Chondrocyte (in vitro differentiated cells): ENCODE measurements at regions not wholly inside any gene's neighbourhood (a gene's known extent, or its start where the extent isn't known, plus 50 kb on each side); places are given as distances from the start of the nearest gene placed in this dataset.

Experiments
- DNase-seq: peaks from one replicate; pipeline ENCODE4 v3.0.0; 2021; ENCODE audit warnings: mixed read lengths, low spot score
- H3K27ac Mint-ChIP-seq: one replicate; pipeline ENCODE4 v1.8.0; 2021; ENCODE audit warnings: mild to moderate bottlenecking, moderate library complexity, mixed read lengths; ENCODE audit not compliant: unreplicated experiment
- H3K27me3 Mint-ChIP-seq: 2 replicates; pipeline ENCODE4 v1.8.0; 2021; ENCODE audit warnings: low read depth, mixed read lengths
- H3K36me3 Mint-ChIP-seq: 2 replicates; pipeline ENCODE4 v1.8.0; 2021; ENCODE audit warnings: low read depth, mixed read lengths
- H3K4me1 Mint-ChIP-seq: 2 replicates; pipeline ENCODE4 v1.8.0; 2021; ENCODE audit warnings: low read depth, mild to moderate bottlenecking, mixed read lengths
- H3K4me3 Mint-ChIP-seq: one replicate; pipeline ENCODE4 v1.8.0; 2021; ENCODE audit warnings: mild to moderate bottlenecking, moderate library complexity, mixed read lengths; ENCODE audit not compliant: unreplicated experiment
- H3K9me3 Mint-ChIP-seq: 2 replicates; pipeline ENCODE4 v1.8.0; 2021; ENCODE audit warnings: low read depth, mixed read lengths
- TF ChIP-seq, protein P1 (sequence below): fragments of 200-600 bp; sonication (generic); IDR thresholded peaks from 2 replicates; pipeline ENCODE4 v1.5.0; 2021; ENCODE audit warnings: antibody characterized with exemption, mild to moderate bottlenecking, moderate library complexity

- DNase-seq, result peak; percentile 76
- Mint-ChIP-seq H3K27ac (no peak overlapping the region), H3K36me3 (no peaks in the 10 kb centered on the region), H3K4me3 (no peak overlapping the region), H3K4me1 (no peaks in the 10 kb centered on the region), H3K9me3 (peaks cover 16% of the 10 kb centered on the region), H3K27me3 (no peaks in the 10 kb centered on the region)
- TF ChIP-seq, protein P1, sequence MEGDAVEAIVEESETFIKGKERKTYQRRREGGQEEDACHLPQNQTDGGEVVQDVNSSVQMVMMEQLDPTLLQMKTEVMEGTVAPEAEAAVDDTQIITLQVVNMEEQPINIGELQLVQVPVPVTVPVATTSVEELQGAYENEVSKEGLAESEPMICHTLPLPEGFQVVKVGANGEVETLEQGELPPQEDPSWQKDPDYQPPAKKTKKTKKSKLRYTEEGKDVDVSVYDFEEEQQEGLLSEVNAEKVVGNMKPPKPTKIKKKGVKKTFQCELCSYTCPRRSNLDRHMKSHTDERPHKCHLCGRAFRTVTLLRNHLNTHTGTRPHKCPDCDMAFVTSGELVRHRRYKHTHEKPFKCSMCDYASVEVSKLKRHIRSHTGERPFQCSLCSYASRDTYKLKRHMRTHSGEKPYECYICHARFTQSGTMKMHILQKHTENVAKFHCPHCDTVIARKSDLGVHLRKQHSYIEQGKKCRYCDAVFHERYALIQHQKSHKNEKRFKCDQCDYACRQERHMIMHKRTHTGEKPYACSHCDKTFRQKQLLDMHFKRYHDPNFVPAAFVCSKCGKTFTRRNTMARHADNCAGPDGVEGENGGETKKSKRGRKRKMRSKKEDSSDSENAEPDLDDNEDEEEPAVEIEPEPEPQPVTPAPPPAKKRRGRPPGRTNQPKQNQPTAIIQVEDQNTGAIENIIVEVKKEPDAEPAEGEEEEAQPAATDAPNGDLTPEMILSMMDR, result no peak
Measured at GRCh38 chr18:78154444-78154843, 825.2 kb upstream of the SALL3 start.

DNA sequence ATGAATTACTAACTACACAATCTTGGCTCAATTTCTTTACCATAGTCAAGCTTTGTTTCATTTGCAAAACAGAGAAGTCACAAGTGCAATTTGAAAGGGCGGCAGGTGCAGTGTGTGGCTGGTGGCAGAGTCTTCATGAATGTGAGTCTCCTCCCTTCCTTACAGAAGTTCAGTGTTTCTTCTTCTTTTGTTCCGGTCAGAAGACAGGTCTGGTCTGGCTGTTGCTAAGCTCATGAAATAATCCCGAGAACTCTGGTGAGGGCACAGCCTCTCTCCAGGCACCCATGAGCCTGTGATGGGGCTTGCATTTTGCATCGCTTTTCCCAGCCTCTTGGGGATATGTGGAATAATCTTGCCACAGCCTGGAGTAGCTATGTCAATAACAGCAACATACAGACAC is 824.8 kb upstream of the SALL3 start:
- Mint-ChIP-seq H3K27me3 (no peaks in the 10 kb centered on the region), H3K4me1 (no peaks in the 10 kb centered on the region), H3K4me3 (no peak overlapping the region), H3K36me3 (no peaks in the 10 kb centered on the region), H3K27ac (no peak overlapping the region), H3K9me3 (peaks cover 13% of the 10 kb centered on the region)
- TF ChIP-seq, protein P1, result no peak
- DNase-seq, result no peak

- no peak overlapping the region for H3K27ac Mint-ChIP-seq
- H3K27me3 Mint-ChIP-seq, result no peaks in the 10 kb centered on the region
- no peak overlapping the region for H3K4me3 Mint-ChIP-seq
- no peaks in the 10 kb centered on the region for H3K36me3 Mint-ChIP-seq
- TF ChIP-seq, protein P1, result no peak
- peaks cover 13% of the 10 kb centered on the region for H3K9me3 Mint-ChIP-seq
- DNase-seq, result no peak
- H3K4me1 Mint-ChIP-seq, result no peaks in the 10 kb centered on the region
Measured at GRCh38 chr18:78156466-78156865, 823.2 kb upstream of the SALL3 start.

DNA sequence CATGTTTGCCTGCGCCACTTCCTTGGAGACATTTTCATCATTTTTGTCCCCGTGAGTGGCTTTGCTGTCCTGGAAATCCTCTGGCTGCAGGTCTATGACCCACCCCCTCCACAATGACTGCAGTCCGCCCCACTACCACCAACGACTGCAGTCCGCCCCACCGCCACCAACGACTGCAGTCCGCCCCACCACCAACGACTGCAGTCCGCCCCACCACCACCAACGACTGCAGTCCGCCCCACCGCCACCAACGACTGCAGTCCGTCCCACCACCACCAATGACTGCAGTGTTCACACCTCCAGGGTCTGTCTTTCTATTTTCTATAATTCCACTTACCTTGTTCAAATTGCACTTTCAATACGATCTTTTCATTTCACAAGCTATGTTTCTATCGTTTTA is 820.7 kb upstream of the SALL3 start:
- H3K4me3 Mint-ChIP-seq, result no peak overlapping the region
- no peaks in the 10 kb centered on the region for H3K4me1 Mint-ChIP-seq
- H3K27me3 Mint-ChIP-seq, result no peaks in the 10 kb centered on the region
- peaks cover 13% of the 10 kb centered on the region for H3K9me3 Mint-ChIP-seq
- no peak overlapping the region for H3K27ac Mint-ChIP-seq
- TF ChIP-seq, protein P1, result no peak
- DNase-seq, result no peak
- no peaks in the 10 kb centered on the region for H3K36me3 Mint-ChIP-seq

DNA sequence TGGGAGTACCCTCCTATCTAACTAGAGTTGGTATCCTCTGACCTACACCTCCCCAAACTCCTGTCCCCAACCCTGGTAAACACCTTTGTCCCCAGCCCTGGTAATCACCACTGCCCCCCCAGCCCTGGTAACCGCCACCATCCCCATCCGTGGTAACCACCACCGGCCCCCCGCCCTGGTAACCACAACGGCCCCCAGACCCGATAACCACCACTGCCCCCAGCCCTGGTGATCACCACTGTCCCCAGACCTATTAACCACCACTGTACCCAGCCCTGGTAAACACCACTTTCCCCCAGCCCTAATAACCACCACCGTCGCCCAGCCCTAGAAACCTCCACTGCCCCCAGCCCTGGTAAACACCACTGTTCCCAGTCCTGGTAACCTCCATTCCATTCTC is 820.2 kb upstream of the SALL3 start:
- Mint-ChIP-seq H3K9me3 (peaks cover 13% of the 10 kb centered on the region), H3K4me1 (no peaks in the 10 kb centered on the region), H3K4me3 (no peak overlapping the region), H3K27ac (no peak overlapping the region), H3K27me3 (no peaks in the 10 kb centered on the region), H3K36me3 (no peaks in the 10 kb centered on the region)
- TF ChIP-seq, protein P1, result no peak
- peak; percentile 77 for DNase-seq
